ENCODE measurements at regions not wholly inside any gene's neighbourhood (a gene's known extent, or its start where the extent isn't known, plus 50 kb on each side); places are given as distances from the start of the nearest gene placed in this dataset.

GRCh38 chr1:221638595-221638994, 103.3 kb downstream of the DUSP10 start:
- TF ChIP-seq CTCF (conservative IDR thresholded peaks at IDR 0.05) = no peak
- TF ChIP-seq ZFX (IDR thresholded peaks at IDR 0.05) = no peak
